ENCODE measurements at regions not wholly inside any gene's neighbourhood (a gene's known extent, or its start where the extent isn't known, plus 50 kb on each side); places are given as distances from the start of the nearest gene placed in this dataset.

DNA sequence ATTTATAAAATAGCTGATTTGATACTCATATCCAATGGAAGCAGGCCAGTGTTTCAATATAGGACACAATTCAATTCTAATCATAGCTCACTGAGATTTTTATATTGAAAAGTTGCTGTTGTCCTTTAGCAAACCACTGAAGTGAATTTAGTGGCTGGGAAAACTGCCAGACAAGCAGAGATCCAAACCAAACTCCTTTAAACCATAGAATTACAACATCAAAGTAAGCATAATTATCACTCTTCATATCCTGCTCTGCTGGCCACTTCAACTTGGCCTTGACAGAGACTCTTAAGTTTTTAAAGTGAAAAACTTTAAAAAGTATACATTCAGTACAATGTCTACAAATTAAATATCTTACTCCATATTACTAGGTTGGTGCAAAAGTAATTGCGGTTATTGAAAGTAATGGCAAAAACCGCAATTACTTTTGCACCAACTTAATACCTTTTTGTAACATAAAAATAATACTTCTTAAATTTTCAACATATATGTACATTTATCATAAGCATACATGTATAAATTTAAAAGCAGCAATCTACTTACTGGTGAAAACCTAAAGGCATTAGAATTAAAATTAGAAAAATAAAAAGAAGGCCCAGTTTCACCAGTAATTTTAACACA, 433.0 kb downstream of the PCDH10 start:
- TF ChIP-seq CTCF (IDR thresholded peaks at IDR 0.05): no peak
- TF ChIP-seq POLR2A (IDR thresholded peaks at IDR 0.05): no peak
